Esophagus mucosa (tissue), 1 donor: ENCODE measurements at regions not wholly inside any gene's neighbourhood (a gene's known extent, or its start where the extent isn't known, plus 50 kb on each side); places are given as distances from the start of the nearest gene placed in this dataset.
A peak's percentile ranks its signal among the peaks of the same experiment; 100 is the strongest.

Source experiments
- ATAC-seq: fragments of 200-7000 bp; cut with Tn5 transposase; one replicate; pipeline ENCODE4 v1.9.1; 2020
- donor health status: DM: yes; HTN: yes; CAD: no.

DNA sequence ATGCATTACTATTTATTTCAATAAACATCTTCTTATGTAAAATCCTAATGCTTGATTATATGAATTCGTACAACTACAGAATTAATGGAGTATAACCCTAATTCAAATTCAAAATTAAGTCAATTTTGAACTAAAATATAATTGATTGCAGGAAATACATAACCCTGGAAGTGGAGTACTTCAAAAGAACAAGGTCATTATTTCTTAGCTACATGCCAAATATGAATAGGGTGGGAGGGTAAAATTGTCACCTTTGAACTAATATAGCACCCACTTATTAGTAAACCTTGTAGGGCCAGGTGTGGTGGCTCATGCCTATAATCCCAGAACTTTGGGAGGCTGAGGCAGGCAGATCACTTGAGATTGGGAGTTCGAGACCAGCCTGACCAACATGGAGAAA, 895.4 kb upstream of the ACVR2A start:
- no peak for ATAC-seq

GRCh38 chr2:146944601-146945000, 900.2 kb upstream of the ACVR2A start:
- no peak for ATAC-seq

GRCh38 chr2:146939991-146940685, 904.7 kb upstream of the ACVR2A start:
- no peak for ATAC-seq

DNA sequence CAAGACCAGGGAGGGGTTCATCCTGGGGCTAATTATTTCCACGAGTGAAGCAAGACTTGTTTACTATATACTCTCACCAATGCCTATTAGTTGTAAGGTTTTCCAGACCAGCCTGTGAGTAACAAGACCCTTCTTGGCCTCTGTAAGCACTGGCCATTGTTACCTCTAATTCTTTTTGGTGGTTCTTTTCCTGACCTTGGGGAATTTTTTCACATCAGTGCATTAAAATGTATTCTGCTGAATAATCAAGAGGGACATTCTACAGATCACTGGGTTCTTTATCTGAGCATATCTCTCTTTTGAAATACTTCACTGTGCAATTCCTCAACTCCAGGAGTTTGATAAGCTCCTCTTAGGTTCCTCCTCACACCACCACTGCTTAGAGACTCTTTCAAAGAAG, 909.9 kb upstream of the ACVR2A start:
- ATAC-seq = no peak

GRCh38 chr2:146931109-146931508, 913.7 kb upstream of the ACVR2A start:
- no peak for ATAC-seq

- peak; percentile 43 for ATAC-seq
These were observed 917.6 kb upstream of the ACVR2A start for GRCh38 chr2:146927080-146927711.

- no peak for ATAC-seq
These were observed 926.5 kb upstream of the ACVR2A start for GRCh38 chr2:146918280-146918679.

DNA sequence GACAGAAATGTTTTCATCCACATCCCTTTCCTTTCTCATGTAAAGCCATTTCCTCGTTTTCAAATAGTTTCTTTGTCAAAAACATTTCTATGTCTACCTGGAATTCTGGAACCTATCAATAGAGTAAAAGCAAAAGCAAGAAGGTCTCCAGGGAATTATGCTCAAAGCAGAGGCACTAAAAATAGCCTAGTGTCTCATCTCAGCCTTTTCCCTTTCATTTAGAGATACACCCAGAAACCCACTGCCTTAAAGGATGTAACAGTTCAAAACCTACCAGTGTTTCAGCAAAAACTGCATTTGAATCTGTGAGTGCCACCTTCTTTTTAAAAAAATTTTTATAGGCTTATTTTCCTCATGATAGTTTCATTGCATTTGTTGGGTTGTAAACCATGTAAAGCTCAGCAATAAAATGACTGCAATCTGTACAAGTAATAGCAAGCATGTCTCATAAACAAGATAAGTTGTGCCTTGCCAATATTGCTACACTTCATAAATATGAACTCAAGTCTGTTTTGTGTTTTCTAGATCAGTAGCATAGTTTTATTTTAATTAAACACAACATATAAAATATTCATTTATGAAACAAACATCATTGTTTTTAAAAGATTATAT, 927.3 kb upstream of the ACVR2A start:
- ATAC-seq = no peak

DNA sequence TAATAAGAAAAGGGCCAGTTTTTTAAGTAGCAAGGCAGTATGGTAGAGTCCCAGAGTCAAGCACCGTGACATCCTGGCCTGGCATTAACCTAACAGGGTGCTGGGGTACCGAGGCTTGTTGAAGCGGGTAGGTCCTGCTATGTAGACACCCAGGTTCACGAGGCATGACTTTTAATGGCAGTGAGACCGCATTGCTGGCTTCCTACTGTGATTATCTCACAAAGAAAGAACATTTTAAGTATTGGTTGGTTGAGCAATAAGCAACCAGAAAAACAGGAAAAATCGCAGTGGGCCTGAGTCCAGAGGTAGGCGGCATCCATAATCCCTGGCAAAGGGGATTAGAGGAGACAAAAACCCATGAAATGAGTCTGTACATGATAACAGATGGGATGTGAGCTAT, 927.9 kb upstream of the ACVR2A start:
- ATAC-seq = peak; percentile 91

- ATAC-seq = no peak
These were observed 931.4 kb upstream of the ACVR2A start for GRCh38 chr2:146913476-146913875.

DNA sequence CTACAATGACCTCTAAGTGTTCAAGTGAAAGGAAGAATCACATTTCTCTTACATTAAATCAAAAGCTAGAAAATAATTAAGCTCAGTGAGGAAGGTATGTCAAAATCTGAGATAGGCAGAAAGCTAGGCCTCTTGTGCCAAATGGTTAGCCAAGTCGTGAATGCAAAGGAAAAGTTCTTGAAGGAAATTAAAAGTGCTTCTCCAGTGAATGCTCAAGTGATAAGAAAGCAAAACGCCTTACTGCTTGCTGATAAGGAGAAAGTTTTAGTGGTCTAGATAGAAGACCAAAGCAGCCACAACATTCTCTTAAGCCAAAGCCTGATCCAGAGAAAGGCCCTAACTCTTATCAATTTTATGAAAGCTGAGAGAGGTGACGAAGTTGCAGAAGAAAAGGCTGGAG, 932.3 kb upstream of the ACVR2A start:
- no peak for ATAC-seq

DNA sequence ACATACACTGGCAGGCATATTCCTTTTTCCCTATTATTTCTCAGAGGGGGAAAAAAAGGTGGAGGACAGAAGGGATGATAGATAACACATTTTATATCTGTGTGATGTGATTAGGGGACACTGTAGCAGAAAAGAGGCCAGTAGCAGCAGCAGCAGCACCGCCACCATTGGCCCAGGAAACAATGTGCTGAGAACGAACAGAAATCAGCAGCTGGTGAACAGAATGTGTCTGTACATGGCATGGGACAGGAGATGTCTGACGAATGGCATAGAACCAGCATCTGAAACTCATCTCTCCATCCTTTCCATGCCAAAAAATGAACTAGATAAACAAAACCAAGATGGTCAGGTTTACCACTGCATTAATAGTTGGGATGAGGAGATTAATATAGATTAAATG, 936.1 kb upstream of the ACVR2A start:
- ATAC-seq = no peak

DNA sequence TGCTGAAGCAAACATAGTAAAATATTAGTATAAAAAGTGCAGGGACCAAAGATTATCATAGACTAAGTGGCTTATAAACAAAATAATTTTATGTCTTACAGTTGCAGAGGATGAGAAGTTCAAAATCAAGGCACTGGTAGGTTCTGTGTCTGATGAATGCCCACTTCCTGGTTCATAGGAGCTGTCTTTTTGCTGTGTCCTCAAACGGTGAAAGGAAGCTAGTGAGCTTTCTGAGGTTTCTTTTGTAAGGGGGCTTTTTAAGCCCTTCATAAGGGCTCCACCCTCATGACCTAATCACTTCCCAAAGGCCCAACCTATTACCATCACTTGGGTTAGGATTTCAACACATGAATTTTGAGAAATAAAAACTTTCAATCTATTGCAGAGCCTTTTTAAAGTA, 946.7 kb upstream of the ACVR2A start:
- ATAC-seq = no peak

- ATAC-seq = no peak
These were observed 950.3 kb upstream of the ACVR2A start for GRCh38 chr2:146894514-146894913.

DNA sequence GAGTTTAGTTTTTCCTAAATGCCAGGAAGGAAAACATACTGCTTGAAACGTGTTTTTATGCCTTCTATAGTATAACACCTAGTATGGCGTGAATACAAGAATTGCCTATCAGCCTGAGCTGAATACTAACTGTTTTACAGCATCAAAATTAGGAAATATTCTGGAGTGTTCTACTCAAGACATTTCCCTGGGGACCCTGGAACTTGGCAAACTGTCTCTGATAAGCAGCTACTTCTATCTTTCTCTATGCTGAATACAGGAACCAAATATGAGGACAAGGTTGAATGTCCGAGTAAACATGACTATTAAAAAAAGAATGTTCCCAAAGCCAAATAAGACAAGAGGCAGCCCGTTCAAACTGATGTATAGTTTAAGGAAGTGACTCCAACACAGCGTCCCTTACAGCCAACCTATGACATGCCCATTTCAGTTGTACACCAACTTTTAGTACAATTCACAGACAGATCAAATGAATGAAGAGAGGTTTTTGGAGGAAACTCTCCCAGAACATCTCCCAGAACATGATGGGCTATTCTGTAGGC, 951.3 kb upstream of the ACVR2A start:
- ATAC-seq = no peak

- ATAC-seq = no peak
These were observed 954.3 kb upstream of the ACVR2A start for GRCh38 chr2:146890491-146890890.

DNA sequence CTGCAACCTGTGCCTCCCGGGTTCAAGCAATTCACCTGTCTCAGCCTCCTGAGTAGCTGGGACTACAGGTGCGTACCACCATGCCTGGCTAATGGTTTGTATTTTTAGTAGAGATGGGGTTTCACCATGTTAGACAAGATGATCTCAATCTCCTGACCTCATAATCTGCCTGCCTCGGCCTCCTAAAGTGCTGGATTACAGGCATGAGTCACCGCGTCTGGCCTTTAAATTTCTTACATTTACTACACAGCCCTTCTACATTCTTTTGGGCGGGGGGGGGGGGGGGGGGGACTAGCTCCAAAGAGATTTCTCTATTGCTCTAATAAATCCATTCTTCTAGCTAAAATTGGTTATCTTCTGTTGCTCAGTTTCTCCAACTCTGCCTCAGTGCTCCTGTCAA, 964.9 kb upstream of the ACVR2A start:
- ATAC-seq = no peak

GRCh38 chr2:146874260-146874658, 970.6 kb upstream of the ACVR2A start:
- ATAC-seq = peak; percentile 95

DNA sequence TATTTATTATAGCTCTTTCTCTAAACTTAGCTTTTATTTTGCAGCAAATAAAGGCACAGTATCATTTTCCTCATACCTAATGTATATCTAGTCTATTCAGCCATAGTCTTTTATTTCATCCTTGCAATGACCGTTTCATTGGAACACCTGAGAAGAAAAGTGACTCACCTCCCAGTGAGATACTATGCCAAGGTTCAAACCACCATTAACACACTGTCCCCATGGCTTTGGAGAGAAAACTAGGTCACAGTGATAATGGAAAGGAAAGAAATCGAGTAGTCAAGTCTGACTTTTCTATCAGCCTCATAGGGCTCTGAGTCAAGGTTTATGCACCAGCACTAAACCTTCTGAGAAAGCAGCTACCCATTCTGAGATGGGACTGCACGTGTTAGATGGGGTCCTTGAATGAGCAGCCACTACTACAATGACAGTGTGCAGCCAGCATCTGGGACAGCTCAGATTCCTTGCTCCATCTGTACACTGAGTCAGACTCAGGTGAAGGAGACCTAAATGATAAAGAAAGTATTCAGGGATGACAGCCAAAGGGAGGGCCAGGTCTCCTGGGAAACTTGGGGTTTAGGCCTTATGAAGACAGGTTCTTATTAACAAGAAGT, 971.1 kb upstream of the ACVR2A start:
- peak; percentile 15 for ATAC-seq

- ATAC-seq = no peak
These were observed 971.8 kb upstream of the ACVR2A start for GRCh38 chr2:146873056-146873455.

- no peak for ATAC-seq
These were observed 974.1 kb upstream of the ACVR2A start for GRCh38 chr2:146870691-146871090.

DNA sequence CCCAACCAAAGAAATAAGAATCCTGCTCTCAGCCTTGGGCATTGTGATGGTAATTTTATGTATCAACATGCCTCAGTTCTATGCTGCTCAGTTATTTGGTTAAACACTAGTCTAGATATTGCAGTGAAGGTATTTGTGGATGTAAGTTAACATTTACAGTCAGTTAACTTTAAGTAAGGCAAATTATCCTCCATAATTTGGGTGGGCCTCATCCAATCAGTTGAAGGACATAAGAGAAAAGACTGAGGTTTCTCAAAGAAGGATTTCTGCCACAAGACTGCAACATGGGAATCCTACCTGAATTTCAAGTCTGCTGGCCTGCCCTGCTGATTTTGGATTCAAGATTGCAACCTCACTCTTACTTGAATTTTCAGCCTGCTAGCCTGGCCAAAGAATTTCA, 975.5 kb upstream of the ACVR2A start:
- ATAC-seq = no peak

GRCh38 chr2:146868051-146868450, 976.8 kb upstream of the ACVR2A start:
- ATAC-seq = no peak
